KMS-11 (cell line): ENCODE measurements at regions not wholly inside any gene's neighbourhood (a gene's known extent, or its start where the extent isn't known, plus 50 kb on each side); places are given as distances from the start of the nearest gene placed in this dataset.

Experiments used
- H2AFZ ChIP-seq: fragments of 200-600 bp; sonication (generic); 2 replicates; pipeline ENCODE4 v1.6.1; 2016; ENCODE audit warnings: antibody characterized with exemption, mixed run types, low read depth
- H3K27ac ChIP-seq: fragments of 200-600 bp; sonication (generic); 2 replicates; pipeline ENCODE4 v1.6.1; 2016; ENCODE audit warnings: mild to moderate bottlenecking, mixed run types
- H3K27me3 ChIP-seq: fragments of 200-600 bp; sonication (generic); 2 replicates; pipeline ENCODE4 v1.6.1; 2017; ENCODE audit warnings: mild to moderate bottlenecking, low read depth, mixed run types, moderate library complexity; ENCODE audit not compliant: insufficient read depth
- H3K36me3 ChIP-seq: fragments of 200-600 bp; sonication (generic); 2 replicates; pipeline ENCODE4 v1.6.1; 2017; ENCODE audit warnings: mild to moderate bottlenecking, mixed run types; ENCODE audit not compliant: insufficient read depth
- H3K4me1 ChIP-seq: fragments of 200-600 bp; sonication (generic); 2 replicates; pipeline ENCODE4 v1.6.1; 2016; ENCODE audit warnings: mild to moderate bottlenecking, low read depth, mixed run types; ENCODE audit not compliant: poor library complexity, severe bottlenecking
- H3K4me2 ChIP-seq: fragments of 200-600 bp; sonication (generic); 2 replicates; pipeline ENCODE4 v1.7.0; 2016; ENCODE audit warnings: mild to moderate bottlenecking, mixed run types
- H3K4me3 ChIP-seq: fragments of 200-600 bp; sonication (generic); IDR thresholded peaks from 2 replicates; pipeline ENCODE4 v1.6.1; 2017; ENCODE audit warnings: low read depth, low read length, mixed read lengths; ENCODE audit not compliant: insufficient read depth
- H3K79me2 ChIP-seq: fragments of 200-600 bp; sonication (generic); 2 replicates; pipeline ENCODE4 v1.6.1; 2016; ENCODE audit warnings: low read depth, mixed run types; ENCODE audit not compliant: insufficient read depth
- H3K9ac ChIP-seq: fragments of 200-600 bp; sonication (generic); 2 replicates; pipeline ENCODE4 v1.6.1; 2016; ENCODE audit warnings: mild to moderate bottlenecking, mixed run types
- H4K20me1 ChIP-seq: fragments of 200-600 bp; sonication (generic); 2 replicates; pipeline ENCODE4 v1.6.1; 2016; ENCODE audit warnings: mild to moderate bottlenecking, mixed run types; ENCODE audit not compliant: insufficient read depth
- TF ChIP-seq, protein P1 (sequence below): fragments of 200-600 bp; sonication (generic); conservative IDR thresholded peaks from 2 replicates; pipeline ENCODE4 v1.6.1; 2017; ENCODE audit warnings: low read depth, mild to moderate bottlenecking, antibody characterized with exemption, low read length, moderate library complexity, mixed read lengths

DNA sequence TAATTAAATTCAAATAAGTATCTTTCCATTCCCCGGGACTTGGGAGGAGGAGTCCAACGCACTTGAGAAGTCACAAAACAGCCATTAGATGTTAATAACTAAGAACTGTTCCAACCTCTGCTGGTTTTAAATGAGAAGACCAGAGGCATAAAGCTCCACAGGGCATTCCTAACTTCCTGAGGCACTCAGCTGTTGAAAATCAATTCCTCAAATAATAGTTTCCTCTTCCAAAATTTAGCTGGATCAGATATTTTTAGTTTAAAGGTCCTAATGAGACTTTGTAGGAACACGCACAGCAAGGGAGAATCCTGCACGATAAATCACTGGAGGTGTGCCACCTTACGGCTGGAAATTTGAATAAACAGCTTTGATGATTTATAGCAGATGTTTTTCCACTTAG, 504.3 kb upstream of the ZFP42 start:
- no peaks in the 10 kb centered on the region for H3K27me3 ChIP-seq
- H3K9ac ChIP-seq, result no peak overlapping the region
- no peak overlapping the region for H3K4me2 ChIP-seq
- H3K27ac ChIP-seq, result no peak overlapping the region
- TF ChIP-seq, protein P1, sequence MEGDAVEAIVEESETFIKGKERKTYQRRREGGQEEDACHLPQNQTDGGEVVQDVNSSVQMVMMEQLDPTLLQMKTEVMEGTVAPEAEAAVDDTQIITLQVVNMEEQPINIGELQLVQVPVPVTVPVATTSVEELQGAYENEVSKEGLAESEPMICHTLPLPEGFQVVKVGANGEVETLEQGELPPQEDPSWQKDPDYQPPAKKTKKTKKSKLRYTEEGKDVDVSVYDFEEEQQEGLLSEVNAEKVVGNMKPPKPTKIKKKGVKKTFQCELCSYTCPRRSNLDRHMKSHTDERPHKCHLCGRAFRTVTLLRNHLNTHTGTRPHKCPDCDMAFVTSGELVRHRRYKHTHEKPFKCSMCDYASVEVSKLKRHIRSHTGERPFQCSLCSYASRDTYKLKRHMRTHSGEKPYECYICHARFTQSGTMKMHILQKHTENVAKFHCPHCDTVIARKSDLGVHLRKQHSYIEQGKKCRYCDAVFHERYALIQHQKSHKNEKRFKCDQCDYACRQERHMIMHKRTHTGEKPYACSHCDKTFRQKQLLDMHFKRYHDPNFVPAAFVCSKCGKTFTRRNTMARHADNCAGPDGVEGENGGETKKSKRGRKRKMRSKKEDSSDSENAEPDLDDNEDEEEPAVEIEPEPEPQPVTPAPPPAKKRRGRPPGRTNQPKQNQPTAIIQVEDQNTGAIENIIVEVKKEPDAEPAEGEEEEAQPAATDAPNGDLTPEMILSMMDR, result no peak
- no peaks in the 10 kb centered on the region for H3K79me2 ChIP-seq
- H3K4me3 ChIP-seq, result no peak overlapping the region
- H2AFZ ChIP-seq, result no peak overlapping the region
- H3K36me3 ChIP-seq, result no peaks in the 10 kb centered on the region
- no peaks in the 10 kb centered on the region for H3K4me1 ChIP-seq
- no peaks in the 10 kb centered on the region for H4K20me1 ChIP-seq

DNA sequence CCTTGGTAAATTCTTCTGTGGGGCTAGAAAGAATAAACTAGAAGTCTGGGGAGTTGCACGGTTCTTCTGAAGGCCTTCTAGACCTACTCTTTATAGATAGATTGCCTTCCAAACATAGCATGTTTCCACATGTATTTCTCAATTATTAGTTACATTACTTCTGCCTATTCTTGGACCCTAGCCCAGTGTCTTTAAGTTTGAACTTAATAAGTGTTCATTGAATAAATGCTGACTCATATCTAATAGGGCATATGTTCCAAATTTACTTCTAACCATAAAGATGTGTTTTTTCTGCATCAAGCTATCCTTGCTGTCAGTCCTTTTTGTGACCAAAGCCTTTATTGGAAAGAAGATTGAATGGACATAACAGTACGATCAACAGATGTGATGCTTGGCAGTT, 503.6 kb upstream of the ZFP42 start:
- H2AFZ ChIP-seq, result no peak overlapping the region
- H3K27ac ChIP-seq, result no peak overlapping the region
- H3K9ac ChIP-seq, result no peak overlapping the region
- no peak overlapping the region for H3K4me2 ChIP-seq
- H3K27me3 ChIP-seq, result no peaks in the 10 kb centered on the region
- no peaks in the 10 kb centered on the region for H3K79me2 ChIP-seq
- no peaks in the 10 kb centered on the region for H4K20me1 ChIP-seq
- TF ChIP-seq, protein P1, result no peak
- no peak overlapping the region for H3K4me3 ChIP-seq
- no peaks in the 10 kb centered on the region for H3K4me1 ChIP-seq
- no peaks in the 10 kb centered on the region for H3K36me3 ChIP-seq

DNA sequence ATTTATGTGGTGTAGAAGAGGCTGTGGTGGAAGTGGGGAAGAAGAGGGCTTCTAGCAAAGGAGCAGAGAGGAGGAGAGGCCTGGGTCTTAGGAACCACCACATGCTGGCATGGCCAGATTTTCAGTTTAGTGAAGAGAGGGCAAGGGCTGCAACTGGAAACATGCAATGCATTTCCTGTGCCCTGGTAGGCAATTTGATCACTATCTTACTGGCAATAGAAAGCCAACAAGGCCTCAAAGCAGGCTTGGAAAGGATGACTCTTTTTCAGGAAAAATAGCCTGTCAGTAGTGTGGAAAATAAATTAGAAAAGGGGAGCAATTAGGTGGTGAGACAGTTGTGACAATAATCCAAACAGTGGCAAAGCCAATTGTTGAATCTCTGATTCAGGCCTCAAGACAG, 501.9 kb upstream of the ZFP42 start:
- no peaks in the 10 kb centered on the region for H4K20me1 ChIP-seq
- no peak overlapping the region for H2AFZ ChIP-seq
- H3K4me1 ChIP-seq, result no peaks in the 10 kb centered on the region
- H3K36me3 ChIP-seq, result no peaks in the 10 kb centered on the region
- no peak overlapping the region for H3K9ac ChIP-seq
- no peaks in the 10 kb centered on the region for H3K79me2 ChIP-seq
- H3K4me3 ChIP-seq, result no peak overlapping the region
- H3K27ac ChIP-seq, result no peak overlapping the region
- TF ChIP-seq, protein P1, result no peak
- no peaks in the 10 kb centered on the region for H3K27me3 ChIP-seq
- no peak overlapping the region for H3K4me2 ChIP-seq

DNA sequence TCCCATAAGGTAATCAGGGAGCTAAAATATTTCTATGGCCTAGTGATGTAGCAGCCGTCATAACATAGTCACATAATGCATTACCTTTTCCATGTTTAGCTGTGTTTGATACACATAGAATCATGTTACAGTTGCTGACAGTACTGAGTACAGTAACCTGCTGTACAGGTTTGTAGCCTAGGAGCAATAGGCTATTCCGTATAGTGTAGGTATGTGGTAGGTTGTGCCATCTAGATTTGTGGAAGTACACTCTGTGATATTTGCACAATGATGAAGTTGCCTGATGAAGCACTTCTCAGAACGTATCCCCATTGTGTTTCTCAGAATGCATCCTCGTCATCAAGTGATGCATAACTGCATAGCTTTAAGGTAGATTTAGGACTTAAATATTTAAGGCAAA, 495.6 kb upstream of the ZFP42 start:
- TF ChIP-seq, protein P1, result no peak
- no peaks in the 10 kb centered on the region for H3K27me3 ChIP-seq
- H3K36me3 ChIP-seq, result no peaks in the 10 kb centered on the region
- no peak overlapping the region for H3K4me2 ChIP-seq
- H3K27ac ChIP-seq, result no peak overlapping the region
- no peak overlapping the region for H2AFZ ChIP-seq
- no peaks in the 10 kb centered on the region for H3K4me1 ChIP-seq
- no peak overlapping the region for H3K4me3 ChIP-seq
- no peak overlapping the region for H3K9ac ChIP-seq
- H3K79me2 ChIP-seq, result no peaks in the 10 kb centered on the region
- no peaks in the 10 kb centered on the region for H4K20me1 ChIP-seq

DNA sequence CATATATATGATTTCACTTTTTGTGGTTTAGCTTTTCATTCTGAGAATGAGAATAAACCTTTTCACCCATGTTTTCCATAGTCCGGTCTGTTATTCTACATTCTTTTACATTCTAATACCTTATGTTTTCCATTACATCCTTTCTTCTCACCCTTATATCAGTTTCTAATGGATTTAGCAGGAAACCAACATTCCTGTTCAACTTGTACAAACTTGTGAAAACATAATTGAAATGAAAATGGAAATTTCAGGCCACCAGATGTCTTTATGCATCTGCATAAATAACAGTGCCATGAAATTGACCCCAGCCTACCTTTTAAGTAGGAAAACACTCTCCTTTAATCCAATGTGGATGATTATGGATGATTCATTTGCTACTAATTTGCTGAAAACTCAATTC, 494.8 kb upstream of the ZFP42 start:
- Histone ChIP-seq H3K4me2 (no peak overlapping the region), H3K27ac (no peak overlapping the region), H3K79me2 (no peaks in the 10 kb centered on the region), H3K36me3 (no peaks in the 10 kb centered on the region), H3K4me3 (no peak overlapping the region), H3K27me3 (no peaks in the 10 kb centered on the region), H3K4me1 (no peaks in the 10 kb centered on the region), H3K9ac (no peak overlapping the region), H2AFZ (no peak overlapping the region), H4K20me1 (no peaks in the 10 kb centered on the region)
- TF ChIP-seq, protein P1, result no peak
